ENCODE measurements at regions not wholly inside any gene's neighbourhood (a gene's known extent, or its start where the extent isn't known, plus 50 kb on each side); places are given as distances from the start of the nearest gene placed in this dataset.

- TF ChIP-seq, protein P1, sequence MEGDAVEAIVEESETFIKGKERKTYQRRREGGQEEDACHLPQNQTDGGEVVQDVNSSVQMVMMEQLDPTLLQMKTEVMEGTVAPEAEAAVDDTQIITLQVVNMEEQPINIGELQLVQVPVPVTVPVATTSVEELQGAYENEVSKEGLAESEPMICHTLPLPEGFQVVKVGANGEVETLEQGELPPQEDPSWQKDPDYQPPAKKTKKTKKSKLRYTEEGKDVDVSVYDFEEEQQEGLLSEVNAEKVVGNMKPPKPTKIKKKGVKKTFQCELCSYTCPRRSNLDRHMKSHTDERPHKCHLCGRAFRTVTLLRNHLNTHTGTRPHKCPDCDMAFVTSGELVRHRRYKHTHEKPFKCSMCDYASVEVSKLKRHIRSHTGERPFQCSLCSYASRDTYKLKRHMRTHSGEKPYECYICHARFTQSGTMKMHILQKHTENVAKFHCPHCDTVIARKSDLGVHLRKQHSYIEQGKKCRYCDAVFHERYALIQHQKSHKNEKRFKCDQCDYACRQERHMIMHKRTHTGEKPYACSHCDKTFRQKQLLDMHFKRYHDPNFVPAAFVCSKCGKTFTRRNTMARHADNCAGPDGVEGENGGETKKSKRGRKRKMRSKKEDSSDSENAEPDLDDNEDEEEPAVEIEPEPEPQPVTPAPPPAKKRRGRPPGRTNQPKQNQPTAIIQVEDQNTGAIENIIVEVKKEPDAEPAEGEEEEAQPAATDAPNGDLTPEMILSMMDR (conservative IDR thresholded peaks at IDR 0.05; ENCODE audit: low read length) = no peak
- TF ChIP-seq EZH2phosphoT487 (IDR thresholded peaks at IDR 0.05; ENCODE audit: borderline replicate concordance, low read depth, low read length) = no peak
Observed at GRCh38 chr1:96340686-96341085, 380.9 kb upstream of the PTBP2 start.

Measured in OCI-LY7 (cell line).